SK-N-SH treated with all-trans-retinoic acid at 6 μM for 48 hours (cell line): ENCODE measurements at regions not wholly inside any gene's neighbourhood (a gene's known extent, or its start where the extent isn't known, plus 50 kb on each side); places are given as distances from the start of the nearest gene placed in this dataset.

ENCODE experiments used
- ARNTL ChIP-seq: fragments of 450-650 bp; formaldehyde crosslinking; IDR thresholded peaks from 2 replicates; pipeline ENCODE4 v1.5.0; 2020; ENCODE audit warnings: low read depth, mild to moderate bottlenecking, moderate library complexity, borderline replicate concordance
- CSDC2 ChIP-seq: fragments of 250-450 bp; sonication (Bioruptor Pico); IDR thresholded peaks from 2 replicates; pipeline ENCODE4 v1.5.0; 2020; ENCODE audit warnings: mild to moderate bottlenecking, moderate library complexity
- GLIS3 ChIP-seq: fragments of 250-450 bp; sonication (Bioruptor Pico); IDR thresholded peaks from 2 replicates; pipeline ENCODE4 v1.5.0; 2020; ENCODE audit warnings: mild to moderate bottlenecking, moderate library complexity
- RARB ChIP-seq: fragments of 250-450 bp; sonication (Bioruptor Pico); IDR thresholded peaks from 2 replicates; pipeline ENCODE4 v1.8.0; 2021; ENCODE audit warnings: mild to moderate bottlenecking, moderate library complexity
- TCF4 ChIP-seq: fragments of 250-450 bp; sonication (Bioruptor Pico); IDR thresholded peaks from 2 replicates; pipeline ENCODE4 v1.8.0; 2021; ENCODE audit warnings: mild to moderate bottlenecking, moderate library complexity, borderline replicate concordance
- ZC3H10 ChIP-seq: fragments of 250-450 bp; sonication (Bioruptor Pico); IDR thresholded peaks from 2 replicates; pipeline ENCODE4 v1.5.1; 2021; ENCODE audit warnings: mild to moderate bottlenecking, moderate library complexity
- ZFP3 ChIP-seq: fragments of 250-450 bp; sonication (Bioruptor Pico); IDR thresholded peaks from 2 replicates; pipeline ENCODE4 v1.5.0; 2020; ENCODE audit warnings: mild to moderate bottlenecking, moderate library complexity
- ZNF8 ChIP-seq: fragments of 450-650 bp; formaldehyde crosslinking; IDR thresholded peaks from 2 replicates; pipeline ENCODE4 v1.5.0; 2020; ENCODE audit warnings: mild to moderate bottlenecking, moderate library complexity
- TF ChIP-seq, protein P1 (sequence below): fragments of 250-450 bp; sonication (Bioruptor Pico); IDR thresholded peaks from 2 replicates; pipeline ENCODE4 v1.5.1; 2021; ENCODE audit warnings: mild to moderate bottlenecking, moderate library complexity
- TF ChIP-seq, protein P2 (sequence below): fragments of 250-450 bp; sonication (Bioruptor Pico); IDR thresholded peaks from 2 replicates; pipeline ENCODE4 v1.5.1; 2020; ENCODE audit warnings: low read depth, mild to moderate bottlenecking, moderate library complexity

DNA sequence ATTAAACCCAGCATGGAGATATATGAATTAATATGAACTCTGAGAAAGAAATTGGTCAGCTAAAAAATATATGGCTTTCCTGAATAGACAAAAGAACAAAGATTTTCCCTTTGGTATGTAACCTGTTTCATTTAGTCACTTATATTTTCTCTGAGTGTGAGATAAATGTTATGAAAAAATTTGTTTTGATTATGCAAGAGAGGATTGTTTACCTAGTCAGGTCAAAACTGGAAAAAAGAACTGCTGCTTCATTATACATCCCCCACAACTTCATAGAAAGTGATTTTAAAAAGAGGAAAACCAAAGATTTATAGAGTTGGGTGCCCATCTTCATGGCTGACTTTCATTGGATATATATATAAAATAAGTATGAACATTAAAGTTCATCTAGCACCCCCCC, 242.2 kb upstream of the FN1 start:
- no peak for TF ChIP-seq ZFP3 (CRISPR knock-in tag)
- TF ChIP-seq RARB (CRISPR knock-in tag), result no peak
- TF ChIP-seq ZC3H10 (CRISPR knock-in tag), result no peak
- TF ChIP-seq TCF4 (CRISPR knock-in tag), result no peak
- TF ChIP-seq, protein P1, sequence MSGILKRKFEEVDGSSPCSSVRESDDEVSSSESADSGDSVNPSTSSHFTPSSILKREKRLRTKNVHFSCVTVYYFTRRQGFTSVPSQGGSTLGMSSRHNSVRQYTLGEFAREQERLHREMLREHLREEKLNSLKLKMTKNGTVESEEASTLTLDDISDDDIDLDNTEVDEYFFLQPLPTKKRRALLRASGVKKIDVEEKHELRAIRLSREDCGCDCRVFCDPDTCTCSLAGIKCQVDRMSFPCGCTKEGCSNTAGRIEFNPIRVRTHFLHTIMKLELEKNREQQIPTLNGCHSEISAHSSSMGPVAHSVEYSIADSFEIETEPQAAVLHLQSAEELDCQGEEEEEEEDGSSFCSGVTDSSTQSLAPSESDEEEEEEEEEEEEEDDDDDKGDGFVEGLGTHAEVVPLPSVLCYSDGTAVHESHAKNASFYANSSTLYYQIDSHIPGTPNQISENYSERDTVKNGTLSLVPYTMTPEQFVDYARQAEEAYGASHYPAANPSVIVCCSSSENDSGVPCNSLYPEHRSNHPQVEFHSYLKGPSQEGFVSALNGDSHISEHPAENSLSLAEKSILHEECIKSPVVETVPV, result no peak
- TF ChIP-seq, protein P2, sequence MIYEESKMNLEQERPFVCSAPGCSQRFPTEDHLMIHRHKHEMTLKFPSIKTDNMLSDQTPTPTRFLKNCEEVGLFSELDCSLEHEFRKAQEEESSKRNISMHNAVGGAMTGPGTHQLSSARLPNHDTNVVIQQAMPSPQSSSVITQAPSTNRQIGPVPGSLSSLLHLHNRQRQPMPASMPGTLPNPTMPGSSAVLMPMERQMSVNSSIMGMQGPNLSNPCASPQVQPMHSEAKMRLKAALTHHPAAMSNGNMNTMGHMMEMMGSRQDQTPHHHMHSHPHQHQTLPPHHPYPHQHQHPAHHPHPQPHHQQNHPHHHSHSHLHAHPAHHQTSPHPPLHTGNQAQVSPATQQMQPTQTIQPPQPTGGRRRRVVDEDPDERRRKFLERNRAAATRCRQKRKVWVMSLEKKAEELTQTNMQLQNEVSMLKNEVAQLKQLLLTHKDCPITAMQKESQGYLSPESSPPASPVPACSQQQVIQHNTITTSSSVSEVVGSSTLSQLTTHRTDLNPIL (CRISPR knock-in tag), result no peak
- no peak for TF ChIP-seq ARNTL (CRISPR knock-in tag)
- TF ChIP-seq GLIS3 (CRISPR knock-in tag), result no peak
- no peak for TF ChIP-seq ZNF8
- TF ChIP-seq CSDC2 (CRISPR knock-in tag), result no peak
